ENCODE measurements at regions not wholly inside any gene's neighbourhood (a gene's known extent, or its start where the extent isn't known, plus 50 kb on each side); places are given as distances from the start of the nearest gene placed in this dataset.

DNA sequence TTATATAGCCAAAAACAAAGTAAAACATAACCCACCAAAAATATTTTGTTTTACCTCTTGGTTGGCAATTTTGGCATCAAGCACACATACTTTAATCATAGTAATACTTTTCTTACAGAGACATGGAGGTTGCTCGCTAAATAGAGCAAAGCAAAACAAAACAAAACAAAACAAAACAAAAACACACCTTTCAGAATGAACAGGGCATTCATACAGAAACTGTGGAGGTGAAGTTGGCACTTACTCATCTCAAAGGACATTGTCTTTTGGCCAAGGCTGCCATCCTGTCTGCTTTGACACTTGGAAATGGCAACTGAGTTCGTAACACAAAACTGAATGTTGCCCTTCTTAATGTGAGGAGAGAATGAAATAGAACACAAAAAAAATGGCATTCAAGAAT is 773.1 kb downstream of the USP25 start:
- H3K27ac ChIP-seq: no peak overlapping the region; the same call in 1 of the 2 replicates
- TF ChIP-seq, protein P1, sequence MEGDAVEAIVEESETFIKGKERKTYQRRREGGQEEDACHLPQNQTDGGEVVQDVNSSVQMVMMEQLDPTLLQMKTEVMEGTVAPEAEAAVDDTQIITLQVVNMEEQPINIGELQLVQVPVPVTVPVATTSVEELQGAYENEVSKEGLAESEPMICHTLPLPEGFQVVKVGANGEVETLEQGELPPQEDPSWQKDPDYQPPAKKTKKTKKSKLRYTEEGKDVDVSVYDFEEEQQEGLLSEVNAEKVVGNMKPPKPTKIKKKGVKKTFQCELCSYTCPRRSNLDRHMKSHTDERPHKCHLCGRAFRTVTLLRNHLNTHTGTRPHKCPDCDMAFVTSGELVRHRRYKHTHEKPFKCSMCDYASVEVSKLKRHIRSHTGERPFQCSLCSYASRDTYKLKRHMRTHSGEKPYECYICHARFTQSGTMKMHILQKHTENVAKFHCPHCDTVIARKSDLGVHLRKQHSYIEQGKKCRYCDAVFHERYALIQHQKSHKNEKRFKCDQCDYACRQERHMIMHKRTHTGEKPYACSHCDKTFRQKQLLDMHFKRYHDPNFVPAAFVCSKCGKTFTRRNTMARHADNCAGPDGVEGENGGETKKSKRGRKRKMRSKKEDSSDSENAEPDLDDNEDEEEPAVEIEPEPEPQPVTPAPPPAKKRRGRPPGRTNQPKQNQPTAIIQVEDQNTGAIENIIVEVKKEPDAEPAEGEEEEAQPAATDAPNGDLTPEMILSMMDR (conservative IDR thresholded peaks at IDR 0.05): no peak
- TF ChIP-seq ZFX (IDR thresholded peaks at IDR 0.05): no peak

DNA sequence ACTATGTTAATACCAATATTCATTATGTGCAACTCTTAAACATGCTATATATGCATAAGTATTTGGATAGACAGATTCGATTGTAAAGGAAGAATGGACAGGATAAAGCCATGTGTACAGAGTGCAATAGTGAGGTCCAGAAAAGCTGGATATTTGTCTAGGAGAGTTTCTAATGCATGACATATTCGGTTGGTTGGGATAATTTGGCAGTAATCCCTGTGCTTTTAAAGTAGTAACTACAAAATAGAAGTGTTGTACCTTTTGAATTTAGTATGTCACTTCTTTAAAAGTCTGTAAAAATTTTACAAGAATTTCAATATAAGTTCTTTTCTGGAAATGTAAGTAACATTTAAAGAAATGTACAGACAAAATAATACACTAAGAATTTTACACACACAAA is 774.5 kb downstream of the USP25 start:
- TF ChIP-seq, protein P1 (conservative IDR thresholded peaks at IDR 0.05): no peak
- no peak for TF ChIP-seq ZFX (IDR thresholded peaks at IDR 0.05)
- H3K27ac ChIP-seq: no peak overlapping the region

DNA sequence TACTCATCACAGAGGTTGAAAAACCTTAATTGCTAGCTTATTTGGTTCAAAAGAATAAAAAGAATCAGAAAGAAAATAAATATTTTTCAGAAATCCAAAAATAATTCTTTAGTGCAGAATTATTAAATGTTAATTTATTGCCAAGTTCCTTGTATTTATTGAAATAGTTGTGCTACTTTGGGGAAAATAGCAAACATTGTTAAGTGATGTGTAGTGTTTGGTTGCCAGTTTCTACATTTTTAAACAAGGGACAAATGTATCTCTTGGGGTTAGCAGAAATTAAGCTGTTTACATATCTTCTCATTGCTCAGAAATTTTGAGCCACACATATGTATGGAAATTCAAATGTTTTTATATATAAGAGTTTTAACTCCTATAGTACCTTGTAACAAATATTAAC is 775.0 kb downstream of the USP25 start:
- TF ChIP-seq ZFX (IDR thresholded peaks at IDR 0.05): no peak
- TF ChIP-seq, protein P1 (conservative IDR thresholded peaks at IDR 0.05): no peak
- no peak overlapping the region for H3K27ac ChIP-seq

DNA sequence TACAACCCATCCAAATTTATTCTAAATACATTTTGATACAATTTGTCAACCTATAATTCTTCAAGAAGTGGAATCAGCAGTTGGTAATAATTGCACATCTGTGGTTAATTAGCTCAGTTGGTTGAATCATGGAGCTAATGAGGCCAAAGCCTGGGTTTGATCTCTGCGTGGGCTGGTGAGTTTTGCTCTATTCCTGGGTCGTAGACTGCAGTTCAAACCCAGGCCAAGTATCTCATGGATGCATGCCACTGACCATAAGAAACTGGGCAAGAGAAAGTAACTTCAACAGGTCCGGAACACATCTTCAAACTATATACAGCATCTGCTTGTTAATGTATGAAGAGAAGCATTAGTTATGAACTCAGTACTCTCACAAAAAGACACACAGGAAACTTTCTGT is 779.7 kb downstream of the USP25 start:
- no peak for TF ChIP-seq ZFX (IDR thresholded peaks at IDR 0.05)
- TF ChIP-seq, protein P1 (conservative IDR thresholded peaks at IDR 0.05): no peak
- H3K27ac ChIP-seq: no peak overlapping the region

DNA sequence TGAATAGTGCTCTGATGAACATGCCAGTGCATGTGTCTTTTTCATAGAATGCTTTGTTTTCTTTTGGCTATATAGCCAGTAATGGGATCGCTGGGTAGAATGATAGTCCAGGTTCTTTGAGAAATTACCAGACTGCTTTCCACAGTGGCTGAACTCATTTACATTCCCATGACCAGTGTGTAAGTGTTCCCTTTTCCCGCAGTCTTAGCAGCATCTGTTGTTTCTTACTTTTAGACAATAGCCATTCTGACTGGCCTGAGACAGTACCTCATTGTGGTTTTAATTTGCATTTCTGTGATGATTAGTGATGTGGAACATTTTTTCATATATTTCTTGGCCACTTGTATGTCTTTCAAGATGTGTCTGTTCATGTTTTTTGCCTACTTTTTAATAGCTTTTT is 784.5 kb downstream of the USP25 start:
- TF ChIP-seq, protein P1 (conservative IDR thresholded peaks at IDR 0.05): no peak
- no peak for TF ChIP-seq ZFX (IDR thresholded peaks at IDR 0.05)
- H3K27ac ChIP-seq: no peak overlapping the region

DNA sequence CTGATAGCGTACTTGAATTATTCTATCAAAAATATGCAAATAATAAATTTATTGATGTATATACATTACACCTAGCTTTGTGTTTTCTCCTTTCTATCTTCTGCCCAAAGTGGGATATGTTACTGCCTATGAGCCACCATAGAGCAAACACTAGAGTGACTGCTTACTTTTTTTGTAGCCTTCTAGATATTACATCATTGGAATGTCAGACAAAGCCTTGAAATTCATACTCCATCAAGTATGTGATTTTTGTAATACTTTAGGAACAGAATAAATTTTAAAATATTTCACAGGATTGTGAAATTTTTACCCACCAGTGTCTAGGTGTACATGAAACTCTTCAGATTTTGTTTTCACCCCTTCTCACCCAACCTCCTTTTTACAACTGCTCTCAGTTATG is 787.6 kb downstream of the USP25 start:
- TF ChIP-seq, protein P1 (conservative IDR thresholded peaks at IDR 0.05): no peak
- TF ChIP-seq ZFX (IDR thresholded peaks at IDR 0.05): no peak
- no peak overlapping the region for H3K27ac ChIP-seq

DNA sequence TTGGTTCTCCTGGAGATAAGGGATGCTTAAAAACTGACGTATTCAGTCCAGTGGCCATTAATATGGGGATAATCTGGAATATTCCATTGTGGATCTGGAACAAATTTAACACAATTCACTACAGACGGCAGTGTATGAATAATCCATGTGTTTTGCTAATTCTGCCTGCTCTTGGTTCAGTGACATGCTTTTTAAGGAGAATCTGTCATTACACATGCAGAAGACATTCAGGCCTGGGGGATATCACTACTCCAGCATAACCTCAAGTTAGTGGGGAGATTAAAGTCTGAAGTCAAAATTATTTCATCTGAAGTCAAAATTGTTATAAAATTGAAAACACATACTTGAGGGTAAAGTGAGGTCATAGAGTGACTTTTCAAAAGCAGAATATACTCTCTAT is 789.3 kb downstream of the USP25 start:
- TF ChIP-seq ZFX (IDR thresholded peaks at IDR 0.05): no peak
- TF ChIP-seq, protein P1 (conservative IDR thresholded peaks at IDR 0.05): no peak
- no peak overlapping the region for H3K27ac ChIP-seq

Data from C4-2B (cell line).